ENCODE measurements at regions not wholly inside any gene's neighbourhood (a gene's known extent, or its start where the extent isn't known, plus 50 kb on each side); places are given as distances from the start of the nearest gene placed in this dataset.

- TF ChIP-seq ESRRA (IDR thresholded peaks at IDR 0.05; ENCODE audit: borderline replicate concordance, low read length): no peak
- TF ChIP-seq CTCF (IDR thresholded peaks at IDR 0.05): no peak
- no peak for TF ChIP-seq POLR2A (IDR thresholded peaks at IDR 0.05; ENCODE audit: low read length)
- TF ChIP-seq BHLHE40 (IDR thresholded peaks at IDR 0.05; ENCODE audit: low read depth, low read length): no peak
- no peak for TF ChIP-seq CEBPB (IDR thresholded peaks at IDR 0.05)
- TF ChIP-seq ZNF302 (CRISPR knock-in tag; IDR thresholded peaks at IDR 0.05): no peak
- no peak for TF ChIP-seq TP53 (CRISPR knock-in tag; IDR thresholded peaks at IDR 0.05)
- no peak for TF ChIP-seq EP300 (IDR thresholded peaks at IDR 0.05)
Observed at GRCh38 chr4:162837241-162837640, 329.4 kb downstream of the NAF1 start.
